GM23248 (cell line): ENCODE measurements at regions not wholly inside any gene's neighbourhood (a gene's known extent, or its start where the extent isn't known, plus 50 kb on each side); places are given as distances from the start of the nearest gene placed in this dataset.

Source experiments
- EZH2 ChIP-seq: fragments of 200-600 bp; sonication (generic); IDR thresholded peaks from 2 replicates; pipeline ENCODE4 v1.6.1; 2018; ENCODE audit warnings: antibody characterized with exemption, mild to moderate bottlenecking; ENCODE audit not compliant: insufficient read depth, poor library complexity, severe bottlenecking
- EZH2phosphoT487 ChIP-seq: fragments of 200-600 bp; sonication (generic); IDR thresholded peaks from 2 replicates; pipeline ENCODE4 v1.6.1; 2018; ENCODE audit warnings: antibody characterized with exemption, moderate library complexity, mild to moderate bottlenecking, low read depth; ENCODE audit not compliant: insufficient read depth

- TF ChIP-seq EZH2 (no peak), EZH2phosphoT487 (no peak)
Measured at GRCh38 chr2:236815746-236816145, 246.1 kb downstream of the ACKR3 start.
